ENCODE measurements at regions not wholly inside any gene's neighbourhood (a gene's known extent, or its start where the extent isn't known, plus 50 kb on each side); places are given as distances from the start of the nearest gene placed in this dataset.
"Not testable (repeated sequence)": the region's sequence is repeated elsewhere in the genome, so short reads cannot be mapped to it uniquely, and the experiment has no call there.

DNA sequence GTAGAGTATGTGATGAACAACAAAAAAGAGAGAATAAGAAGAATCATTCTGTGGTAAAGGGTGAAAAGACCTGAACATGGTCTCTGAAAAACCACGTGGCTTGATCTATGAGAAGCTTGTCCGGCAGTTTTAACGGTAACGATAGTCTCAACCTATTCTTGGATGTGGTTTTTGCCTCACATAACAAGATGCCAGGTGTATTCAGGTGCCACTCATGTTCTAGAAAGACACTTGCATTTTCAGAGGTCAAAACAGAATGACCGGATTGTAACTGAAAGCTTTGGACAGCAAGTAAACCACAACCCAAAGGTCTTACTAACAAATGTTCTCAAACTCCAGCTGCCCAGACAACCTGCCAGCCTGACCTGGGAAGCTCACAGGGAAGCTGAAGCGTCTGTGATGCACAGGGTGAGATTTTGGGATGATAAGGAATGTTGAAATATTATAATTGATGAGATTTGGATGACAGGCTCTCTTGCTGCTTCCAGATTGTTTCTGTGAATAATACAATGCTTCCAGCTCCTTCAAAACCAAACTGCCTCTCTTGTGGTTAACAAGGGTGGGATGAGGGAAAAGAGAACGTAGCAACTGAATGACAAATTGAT lies 137.4 kb upstream of the GRB10 start:
- no peak for DNase-seq (ENCODE audit: low spot score)

DNA sequence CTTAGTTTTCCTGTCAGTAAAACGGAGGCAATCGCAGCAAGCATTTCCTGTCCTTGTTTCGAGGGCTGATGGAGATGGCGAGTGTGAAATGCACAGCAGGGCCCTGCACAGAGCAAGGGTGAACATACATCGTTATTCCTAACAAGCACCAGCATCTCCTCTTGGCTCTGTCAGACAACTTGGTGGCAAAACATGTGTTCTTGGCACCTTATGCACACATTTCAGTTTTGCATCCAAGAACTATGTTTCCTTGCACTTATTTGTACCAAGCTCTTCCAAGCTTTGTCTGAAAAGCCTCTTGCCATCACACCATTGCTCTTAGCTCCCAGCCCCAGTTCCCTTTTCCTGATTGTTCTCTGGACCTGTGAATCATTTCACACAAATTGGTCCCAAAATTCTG lies 132.9 kb upstream of the GRB10 start:
- no peak for DNase-seq (ENCODE audit: low spot score)

DNA sequence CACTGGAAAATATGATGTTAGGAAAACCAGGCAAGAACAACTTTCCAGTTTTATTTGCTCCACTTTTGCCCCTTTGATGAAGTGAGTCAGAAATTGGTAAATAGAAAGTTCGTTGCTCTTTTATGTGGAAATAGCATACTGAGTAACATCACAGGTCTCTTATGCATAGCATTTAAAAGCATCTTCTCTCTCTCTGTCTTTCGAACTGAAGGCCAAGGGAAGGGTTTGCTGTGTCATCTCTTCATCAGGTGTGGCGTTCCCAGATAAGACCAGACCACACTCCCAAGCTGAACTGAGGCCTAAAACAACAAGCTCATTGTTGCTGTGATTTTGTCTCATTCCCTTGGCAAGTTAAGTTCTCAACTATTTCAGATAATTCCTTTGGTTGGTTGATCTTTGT lies 131.8 kb upstream of the GRB10 start:
- DNase-seq (ENCODE audit: low spot score), result no peak

GRCh38 chr7:50908628-50909290 lies 126.1 kb upstream of the GRB10 start:
- no peak for DNase-seq (ENCODE audit: low spot score)

GRCh38 chr7:50898604-50899477 lies 116.1 kb upstream of the GRB10 start:
- not testable (repeated sequence) for DNase-seq (ENCODE audit: low spot score)

DNA sequence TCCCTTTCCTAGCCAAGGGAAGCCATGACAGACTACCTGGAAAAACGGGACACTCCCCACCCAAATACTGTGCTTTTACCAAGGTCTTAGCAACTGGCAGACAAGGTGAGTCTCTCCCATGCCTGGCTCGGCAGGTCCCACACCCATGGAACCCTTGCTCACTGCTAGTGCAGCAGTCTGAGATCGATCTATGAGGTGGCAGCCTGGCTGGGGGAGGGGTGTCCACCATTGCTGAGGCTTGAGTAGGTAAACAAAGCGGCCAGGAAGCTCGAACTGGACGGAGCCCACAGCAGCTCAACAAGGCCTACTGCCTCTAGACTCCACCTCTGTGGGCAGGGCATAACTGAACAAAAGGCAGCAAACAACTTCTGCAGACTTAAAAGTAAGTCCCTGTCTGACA lies 104.4 kb upstream of the GRB10 start:
- DNase-seq (ENCODE audit: low spot score), result not testable (repeated sequence)

GRCh38 chr7:50872437-50872836 lies 89.7 kb upstream of the GRB10 start:
- DNase-seq (ENCODE audit: low spot score), result no peak

GRCh38 chr7:50869108-50869725 lies 86.5 kb upstream of the GRB10 start:
- DNase-seq (ENCODE audit: low spot score), result peak; percentile 52

- no peak for DNase-seq (ENCODE audit: low spot score)
Observed at GRCh38 chr7:50868426-50869100, 85.9 kb upstream of the GRB10 start.

DNA sequence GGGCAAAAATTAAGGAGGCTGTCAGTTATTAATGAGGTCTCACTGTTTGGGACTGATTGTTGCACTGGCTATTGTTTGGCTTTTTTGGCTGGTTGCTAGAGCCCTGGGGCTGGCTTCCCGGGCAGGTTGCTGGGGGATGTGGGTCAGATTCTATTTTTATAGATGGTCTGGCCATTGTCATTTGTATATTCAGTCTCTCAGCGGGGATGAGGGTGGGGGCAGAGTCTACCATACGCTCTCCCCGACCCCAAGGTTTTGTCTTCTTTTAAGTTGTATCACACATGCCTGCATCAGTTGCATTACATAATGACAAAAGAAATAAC lies 84.3 kb upstream of the GRB10 start:
- no peak for DNase-seq (ENCODE audit: low spot score)

- DNase-seq (ENCODE audit: low spot score), result no peak
Observed at GRCh38 chr7:50866343-50867033, 83.8 kb upstream of the GRB10 start.

DNA sequence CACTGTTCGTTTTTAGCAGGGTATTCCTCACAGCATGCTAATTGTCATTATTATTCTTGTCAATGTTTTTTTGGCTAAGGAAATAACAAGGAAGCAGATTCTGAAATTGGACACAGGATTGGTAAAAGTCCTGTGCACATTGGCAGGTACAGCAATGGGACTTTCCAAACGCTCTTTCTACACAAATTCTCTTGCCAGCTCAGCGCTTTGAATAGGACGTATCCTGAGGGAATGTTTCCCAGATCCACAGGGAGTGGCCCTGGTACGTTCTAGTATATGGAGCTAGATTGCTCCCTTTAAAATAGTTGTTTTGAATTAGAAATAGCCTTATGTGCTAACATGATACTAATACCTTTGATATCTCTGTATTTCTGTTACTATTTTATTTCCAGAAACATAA lies 82.8 kb upstream of the GRB10 start:
- DNase-seq (ENCODE audit: low spot score), result no peak

DNA sequence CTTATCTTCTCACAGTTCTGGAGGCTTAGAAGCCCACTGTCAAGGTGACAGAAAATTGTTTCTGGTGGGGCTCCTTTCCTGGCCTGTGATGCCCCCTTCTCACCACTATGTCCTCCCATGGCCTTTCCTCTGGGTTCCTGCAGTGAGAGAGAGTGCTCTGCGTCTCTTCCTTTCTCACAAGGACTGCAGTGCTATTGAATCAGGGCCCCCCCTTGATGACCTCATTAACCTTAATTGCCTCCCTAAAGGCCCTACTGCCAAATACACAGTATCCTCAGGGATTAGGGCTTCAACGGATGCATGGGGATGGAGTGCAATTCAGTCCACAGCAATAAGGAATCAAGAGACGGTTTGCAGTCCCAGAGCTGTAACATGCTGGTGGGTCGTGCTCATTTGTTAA lies 82.0 kb upstream of the GRB10 start:
- no peak for DNase-seq (ENCODE audit: low spot score)

- DNase-seq (ENCODE audit: low spot score), result no peak
Observed at GRCh38 chr7:50863053-50863452, 80.4 kb upstream of the GRB10 start.

- DNase-seq (ENCODE audit: low spot score), result no peak
Observed at GRCh38 chr7:50862302-50862701, 79.6 kb upstream of the GRB10 start.

DNA sequence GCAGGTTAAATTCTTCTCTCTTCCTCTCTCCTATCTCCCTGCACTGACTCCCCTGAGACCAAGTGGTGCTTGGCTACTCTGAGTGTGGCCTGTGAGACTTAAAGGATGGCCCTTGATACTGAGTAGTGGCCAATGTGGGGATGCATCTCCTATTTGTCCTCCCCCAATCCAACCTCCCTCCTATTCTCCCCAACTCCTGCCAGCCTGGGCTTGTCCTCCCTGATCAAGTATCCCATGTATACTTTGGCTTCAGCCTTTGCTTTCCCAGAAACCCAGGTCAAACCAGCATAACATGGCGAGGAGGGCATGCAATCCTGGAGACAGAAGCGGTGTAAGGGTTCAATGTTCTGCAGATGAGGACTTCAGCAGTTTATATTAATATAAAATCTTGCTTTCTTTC lies 77.9 kb upstream of the GRB10 start:
- no peak for DNase-seq (ENCODE audit: low spot score)

DNA sequence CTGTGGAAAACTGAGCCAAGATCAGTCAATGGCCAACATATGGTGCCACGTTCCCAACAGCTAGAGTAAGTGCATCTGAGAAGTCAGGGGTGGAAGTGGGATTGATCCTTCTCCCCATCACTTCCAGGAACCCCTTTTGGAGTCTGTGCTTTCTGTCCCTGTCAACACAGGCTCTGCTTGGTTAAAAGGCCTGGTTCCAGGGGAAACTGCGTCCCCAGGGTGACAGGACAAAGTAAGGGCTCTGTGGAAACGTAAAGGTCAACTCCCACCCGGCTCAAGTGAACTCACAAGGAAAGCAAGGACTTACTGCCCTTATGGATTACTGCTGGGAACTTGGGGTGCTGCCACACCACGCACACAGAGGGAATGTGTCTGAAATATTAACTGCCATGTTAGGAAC lies 77.5 kb upstream of the GRB10 start:
- no peak for DNase-seq (ENCODE audit: low spot score)

DNA sequence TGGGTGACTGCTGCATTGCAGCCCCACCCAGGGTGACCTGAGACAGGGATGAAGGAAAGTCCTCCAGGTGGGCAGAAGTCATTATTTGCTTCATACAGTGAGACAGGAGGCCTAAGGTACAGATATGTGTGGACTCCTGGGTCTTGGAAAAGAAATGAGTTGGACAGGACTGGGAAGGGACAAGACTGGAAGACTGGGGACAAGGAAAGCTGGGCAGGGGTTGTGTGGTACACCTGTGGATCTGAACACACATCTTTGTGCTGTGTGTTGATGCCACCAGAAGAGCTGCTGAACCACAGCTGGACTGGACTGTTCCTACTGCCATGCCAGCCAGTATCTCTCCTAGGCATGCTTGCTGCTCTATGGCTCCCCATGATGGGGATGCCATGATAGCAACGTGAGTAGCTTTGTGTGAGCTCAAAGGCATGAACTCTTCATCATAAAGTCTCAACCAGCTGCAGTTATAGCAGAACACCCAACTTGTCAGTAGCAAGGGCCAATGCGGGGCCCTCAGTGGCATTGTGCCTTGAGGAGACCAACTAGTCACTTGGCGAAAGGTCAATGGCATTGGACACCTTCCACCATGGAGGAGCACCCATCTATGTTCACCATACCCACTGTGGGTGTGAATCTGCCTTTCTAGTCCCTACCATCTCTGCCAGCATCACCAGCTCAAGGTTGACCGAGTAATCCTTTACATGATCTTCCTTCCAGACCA lies 76.0 kb upstream of the GRB10 start:
- no peak for DNase-seq (ENCODE audit: low spot score)

DNA sequence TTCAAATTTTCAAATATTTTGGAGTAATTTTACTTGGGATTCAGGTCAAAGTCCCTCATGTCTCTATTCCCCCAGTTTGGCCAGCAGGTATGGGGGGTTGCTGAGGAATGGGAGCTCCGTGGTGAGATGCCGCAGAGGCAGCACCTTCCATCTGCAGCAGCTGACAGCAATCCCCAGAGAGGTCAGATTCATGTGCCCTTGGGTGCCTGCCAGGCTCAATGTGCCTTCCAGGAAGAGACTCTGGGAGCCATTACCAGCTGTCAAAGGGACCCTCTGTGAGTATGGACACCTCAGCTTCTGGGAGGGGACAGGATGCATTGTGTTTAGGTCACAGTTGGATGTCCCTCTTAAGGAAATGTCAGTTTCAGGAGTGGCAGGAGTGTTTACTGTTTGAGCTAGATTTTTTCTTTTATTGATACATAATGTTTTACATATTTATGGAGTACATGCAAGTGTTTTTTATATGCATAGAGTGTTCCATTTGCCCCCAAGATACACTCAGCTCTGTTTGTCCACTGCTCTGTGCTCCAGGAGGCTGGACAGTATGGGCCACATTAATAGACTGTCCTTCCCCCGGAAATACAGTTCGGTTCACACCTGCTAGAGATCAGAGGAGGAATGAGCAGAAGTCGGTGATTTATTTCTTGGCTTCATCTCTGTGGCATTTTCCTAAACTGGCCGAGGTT lies 75.3 kb upstream of the GRB10 start:
- DNase-seq (ENCODE audit: low spot score), result no peak

GRCh38 chr7:50856806-50857205 lies 74.1 kb upstream of the GRB10 start:
- DNase-seq (ENCODE audit: low spot score), result no peak

Measured in LoVo (cell line).